Medulla oblongata (tissue), 1 donor: ENCODE measurements at regions not wholly inside any gene's neighbourhood (a gene's known extent, or its start where the extent isn't known, plus 50 kb on each side); places are given as distances from the start of the nearest gene placed in this dataset.

ENCODE experiments used
- DNase-seq: peaks from one replicate; pipeline ENCODE4 v3.0.0-alpha.2; 2015; ENCODE audit errors: extremely low spot score

GRCh38 chr10:128924918-128925317 is 542.1 kb upstream of the MGMT start:
- DNase-seq, result no peak

- DNase-seq, result no peak
These were observed 540.3 kb upstream of the MGMT start for GRCh38 chr10:128926711-128927110.

GRCh38 chr10:128927497-128928161 is 539.4 kb upstream of the MGMT start:
- no peak for DNase-seq

- no peak for DNase-seq
These were observed 538.7 kb upstream of the MGMT start for GRCh38 chr10:128928231-128928836.

GRCh38 chr10:128929131-128929530 is 537.9 kb upstream of the MGMT start:
- no peak for DNase-seq

- DNase-seq, result no peak
These were observed 537.3 kb upstream of the MGMT start for GRCh38 chr10:128929767-128930166.

- DNase-seq, result no peak
These were observed 536.5 kb upstream of the MGMT start for GRCh38 chr10:128930515-128930914.

GRCh38 chr10:128932071-128932820 is 534.8 kb upstream of the MGMT start:
- no peak for DNase-seq

GRCh38 chr10:128934492-128934891 is 532.5 kb upstream of the MGMT start:
- no peak for DNase-seq

GRCh38 chr10:128936392-128936791 is 530.6 kb upstream of the MGMT start:
- no peak for DNase-seq

- no peak for DNase-seq
These were observed 528.5 kb upstream of the MGMT start for GRCh38 chr10:128938558-128938957.

- DNase-seq, result no peak
These were observed 527.0 kb upstream of the MGMT start for GRCh38 chr10:128940081-128940480.

- DNase-seq, result peak; percentile 20
These were observed 523.9 kb upstream of the MGMT start for GRCh38 chr10:128943111-128943510.

- no peak for DNase-seq
These were observed 521.6 kb upstream of the MGMT start for GRCh38 chr10:128945398-128945797.

- DNase-seq, result no peak
These were observed 516.7 kb upstream of the MGMT start for GRCh38 chr10:128950159-128950915.

- DNase-seq, result no peak
These were observed 516.1 kb upstream of the MGMT start for GRCh38 chr10:128950916-128951275.

- DNase-seq, result no peak
These were observed 514.2 kb upstream of the MGMT start for GRCh38 chr10:128952856-128953255.

- DNase-seq, result no peak
These were observed 510.9 kb upstream of the MGMT start for GRCh38 chr10:128956149-128956548.

- no peak for DNase-seq
These were observed 509.8 kb upstream of the MGMT start for GRCh38 chr10:128957221-128957620.

- no peak for DNase-seq
These were observed 508.0 kb upstream of the MGMT start for GRCh38 chr10:128958834-128959690.

- DNase-seq, result no peak
These were observed 507.3 kb upstream of the MGMT start for GRCh38 chr10:128959746-128960145.
